ENCODE measurements at regions not wholly inside any gene's neighbourhood (a gene's known extent, or its start where the extent isn't known, plus 50 kb on each side); places are given as distances from the start of the nearest gene placed in this dataset.

GRCh38 chr6:67642582-67642981 lies 992.5 kb upstream of the ADGRB3 start:
- intact Hi-C loops (cut with DNase I) = no loop called here
- no peak for DNase-seq (ENCODE audit: extremely low spot score in 2 of 2)
- no peaks in the 10 kb centered on the region for H3K36me3 ChIP-seq
- H3K27me3 ChIP-seq = no peaks in the 10 kb centered on the region
- TF ChIP-seq POLR2AphosphoS5 (IDR thresholded peaks at IDR 0.05; ENCODE audit: insufficient read depth in 1 of 2, low read depth in 1 of 2) (no peak), CTCF (IDR thresholded peaks at IDR 0.05) (no peak), POLR2A (IDR thresholded peaks at IDR 0.05) (no peak)
- H3K4me1 ChIP-seq = no peaks in the 10 kb centered on the region
- H3K4me3 ChIP-seq = no peak overlapping the region
- H3K27ac ChIP-seq = no peak overlapping the region
- H3K9me3 ChIP-seq = no peaks in the 10 kb centered on the region

GRCh38 chr6:67640484-67640883 lies 994.6 kb upstream of the ADGRB3 start:
- intact Hi-C loops (cut with DNase I) = no loop called here
- no peak overlapping the region for H3K4me3 ChIP-seq
- no peak overlapping the region for H3K27ac ChIP-seq
- no peaks in the 10 kb centered on the region for H3K4me1 ChIP-seq
- H3K36me3 ChIP-seq = no peaks in the 10 kb centered on the region
- no peaks in the 10 kb centered on the region for H3K9me3 ChIP-seq
- no peaks in the 10 kb centered on the region for H3K27me3 ChIP-seq
- DNase-seq (ENCODE audit: extremely low spot score in 2 of 2) = no peak
- no peak for TF ChIP-seq CTCF (IDR thresholded peaks at IDR 0.05)
- no peak for TF ChIP-seq POLR2AphosphoS5 (IDR thresholded peaks at IDR 0.05; ENCODE audit: insufficient read depth in 1 of 2, low read depth in 1 of 2)
- TF ChIP-seq POLR2A (IDR thresholded peaks at IDR 0.05) = no peak

GRCh38 chr6:67639161-67639560 lies 995.9 kb upstream of the ADGRB3 start:
- H3K9me3 ChIP-seq = no peaks in the 10 kb centered on the region
- H3K4me3 ChIP-seq = no peak overlapping the region
- intact Hi-C loops (cut with DNase I) = no loop called here
- no peak for DNase-seq (ENCODE audit: extremely low spot score in 2 of 2)
- H3K36me3 ChIP-seq = no peaks in the 10 kb centered on the region
- H3K27ac ChIP-seq = no peak overlapping the region
- no peak for TF ChIP-seq CTCF (IDR thresholded peaks at IDR 0.05)
- TF ChIP-seq POLR2A (IDR thresholded peaks at IDR 0.05) = no peak
- TF ChIP-seq POLR2AphosphoS5 (IDR thresholded peaks at IDR 0.05; ENCODE audit: insufficient read depth in 1 of 2, low read depth in 1 of 2) = no peak
- no peaks in the 10 kb centered on the region for H3K4me1 ChIP-seq
- no peaks in the 10 kb centered on the region for H3K27me3 ChIP-seq

GRCh38 chr6:67634199-67634598 lies 1000.9 kb upstream of the ADGRB3 start:
- no peak for TF ChIP-seq POLR2A (IDR thresholded peaks at IDR 0.05)
- TF ChIP-seq CTCF (IDR thresholded peaks at IDR 0.05) = no peak
- TF ChIP-seq POLR2AphosphoS5 (IDR thresholded peaks at IDR 0.05; ENCODE audit: insufficient read depth in 1 of 2, low read depth in 1 of 2) = no peak
- H3K4me3 ChIP-seq = no peak overlapping the region
- no peaks in the 10 kb centered on the region for H3K4me1 ChIP-seq
- H3K9me3 ChIP-seq = no peaks in the 10 kb centered on the region
- no peaks in the 10 kb centered on the region for H3K36me3 ChIP-seq
- no peak for DNase-seq (ENCODE audit: extremely low spot score in 2 of 2)
- intact Hi-C loops (cut with DNase I) = no loop called here
- no peaks in the 10 kb centered on the region for H3K27me3 ChIP-seq
- H3K27ac ChIP-seq = no peak overlapping the region

- Histone ChIP-seq H3K4me1 (no peaks in the 10 kb centered on the region), H3K36me3 (no peaks in the 10 kb centered on the region), H3K27me3 (no peaks in the 10 kb centered on the region), H3K27ac (no peak overlapping the region), H3K4me3 (no peak overlapping the region), H3K9me3 (no peaks in the 10 kb centered on the region)
- intact Hi-C loops (cut with DNase I) = no loop called here
- DNase-seq (ENCODE audit: extremely low spot score in 2 of 2) = no peak
- TF ChIP-seq POLR2AphosphoS5 (IDR thresholded peaks at IDR 0.05; ENCODE audit: insufficient read depth in 1 of 2, low read depth in 1 of 2) (no peak), POLR2A (IDR thresholded peaks at IDR 0.05) (no peak), CTCF (IDR thresholded peaks at IDR 0.05) (no peak)
Observed at GRCh38 chr6:67633058-67633457, 1002.0 kb upstream of the ADGRB3 start.

Data from vagina (tissue), 2 donors.